ENCODE measurements at regions not wholly inside any gene's neighbourhood (a gene's known extent, or its start where the extent isn't known, plus 50 kb on each side); places are given as distances from the start of the nearest gene placed in this dataset.

DNA sequence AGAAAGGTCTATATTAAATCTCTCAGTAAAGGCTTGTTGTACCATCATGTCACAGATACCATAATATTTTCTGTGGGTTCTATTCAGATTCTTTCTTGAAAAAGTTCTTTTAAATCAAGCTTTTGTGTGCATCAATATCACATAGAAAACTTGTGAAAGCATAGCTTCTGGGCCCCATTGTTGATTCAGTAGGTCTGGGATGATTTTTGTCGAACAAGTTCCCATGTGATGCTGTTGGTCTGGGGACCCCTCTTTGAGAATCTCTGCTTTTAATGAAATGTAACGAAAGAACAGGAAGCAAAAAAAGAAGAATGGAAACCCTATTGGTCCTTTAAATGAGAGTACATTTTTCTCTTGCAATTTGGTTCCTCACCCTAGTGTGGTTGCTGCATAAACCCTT, 597.7 kb upstream of the CITED2 start:
- Histone ChIP-seq H3K9me3 (ENCODE audit: low read depth, low read length) (no peaks in the 10 kb centered on the region), H3K79me2 (ENCODE audit: insufficient read depth, low read length) (no peaks in the 10 kb centered on the region), H3K4me1 (ENCODE audit: insufficient read depth, low read length) (peaks cover 25% of the 10 kb centered on the region), H4K20me1 (ENCODE audit: insufficient read depth, low read length) (no peaks in the 10 kb centered on the region), H3K27ac (ENCODE audit: low read depth, low read length) (no peak overlapping the region), H3K27me3 (ENCODE audit: insufficient read depth, low read length) (no peaks in the 10 kb centered on the region), H2AFZ (ENCODE audit: low read length) (no peak overlapping the region), H3K4me2 (ENCODE audit: insufficient read depth, low read length) (no peak overlapping the region), H3K4me3 (ENCODE audit: insufficient read depth, low read length) (no peak overlapping the region), H3K36me3 (ENCODE audit: insufficient read depth, low read length) (no peaks in the 10 kb centered on the region)
- TF ChIP-seq, protein P1, sequence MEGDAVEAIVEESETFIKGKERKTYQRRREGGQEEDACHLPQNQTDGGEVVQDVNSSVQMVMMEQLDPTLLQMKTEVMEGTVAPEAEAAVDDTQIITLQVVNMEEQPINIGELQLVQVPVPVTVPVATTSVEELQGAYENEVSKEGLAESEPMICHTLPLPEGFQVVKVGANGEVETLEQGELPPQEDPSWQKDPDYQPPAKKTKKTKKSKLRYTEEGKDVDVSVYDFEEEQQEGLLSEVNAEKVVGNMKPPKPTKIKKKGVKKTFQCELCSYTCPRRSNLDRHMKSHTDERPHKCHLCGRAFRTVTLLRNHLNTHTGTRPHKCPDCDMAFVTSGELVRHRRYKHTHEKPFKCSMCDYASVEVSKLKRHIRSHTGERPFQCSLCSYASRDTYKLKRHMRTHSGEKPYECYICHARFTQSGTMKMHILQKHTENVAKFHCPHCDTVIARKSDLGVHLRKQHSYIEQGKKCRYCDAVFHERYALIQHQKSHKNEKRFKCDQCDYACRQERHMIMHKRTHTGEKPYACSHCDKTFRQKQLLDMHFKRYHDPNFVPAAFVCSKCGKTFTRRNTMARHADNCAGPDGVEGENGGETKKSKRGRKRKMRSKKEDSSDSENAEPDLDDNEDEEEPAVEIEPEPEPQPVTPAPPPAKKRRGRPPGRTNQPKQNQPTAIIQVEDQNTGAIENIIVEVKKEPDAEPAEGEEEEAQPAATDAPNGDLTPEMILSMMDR (IDR thresholded peaks at IDR 0.05; ENCODE audit: extremely low read depth, low read depth, low read length), result no peak
- DNase-seq (ENCODE audit: insufficient read length, low spot score, missing footprints), result no peak

DNA sequence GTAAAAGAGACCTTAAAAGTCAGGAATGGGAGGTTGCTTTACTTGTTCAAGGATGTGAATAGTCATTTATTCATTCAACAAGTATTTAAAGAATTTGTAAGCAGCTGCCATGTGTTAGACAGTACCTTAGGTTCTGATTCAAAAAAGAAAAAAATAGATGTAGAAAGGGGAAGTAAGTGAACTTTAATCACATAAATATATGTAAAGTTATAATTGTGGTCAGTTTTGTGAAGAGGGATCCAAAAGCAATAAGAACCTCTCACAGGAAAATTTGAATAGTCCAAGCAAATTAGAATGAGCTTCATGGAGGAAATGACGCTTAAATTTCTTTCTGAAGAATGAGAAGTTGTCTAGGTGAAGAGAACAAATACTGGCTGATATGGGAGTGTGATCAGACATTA, 596.1 kb upstream of the CITED2 start:
- Histone ChIP-seq H2AFZ (ENCODE audit: low read length) (no peak overlapping the region), H3K27ac (ENCODE audit: low read depth, low read length) (peak overlapping the region; percentile 38), H4K20me1 (ENCODE audit: insufficient read depth, low read length) (no peaks in the 10 kb centered on the region), H3K36me3 (ENCODE audit: insufficient read depth, low read length) (no peaks in the 10 kb centered on the region), H3K4me1 (ENCODE audit: insufficient read depth, low read length) (peaks cover 28% of the 10 kb centered on the region), H3K4me2 (ENCODE audit: insufficient read depth, low read length) (no peak overlapping the region), H3K79me2 (ENCODE audit: insufficient read depth, low read length) (no peaks in the 10 kb centered on the region), H3K27me3 (ENCODE audit: insufficient read depth, low read length) (no peaks in the 10 kb centered on the region), H3K9me3 (ENCODE audit: low read depth, low read length) (no peaks in the 10 kb centered on the region), H3K4me3 (ENCODE audit: insufficient read depth, low read length) (no peak overlapping the region)
- no peak for DNase-seq (ENCODE audit: insufficient read length, low spot score, missing footprints)
- TF ChIP-seq, protein P1 (IDR thresholded peaks at IDR 0.05; ENCODE audit: extremely low read depth, low read depth, low read length), result no peak

DNA sequence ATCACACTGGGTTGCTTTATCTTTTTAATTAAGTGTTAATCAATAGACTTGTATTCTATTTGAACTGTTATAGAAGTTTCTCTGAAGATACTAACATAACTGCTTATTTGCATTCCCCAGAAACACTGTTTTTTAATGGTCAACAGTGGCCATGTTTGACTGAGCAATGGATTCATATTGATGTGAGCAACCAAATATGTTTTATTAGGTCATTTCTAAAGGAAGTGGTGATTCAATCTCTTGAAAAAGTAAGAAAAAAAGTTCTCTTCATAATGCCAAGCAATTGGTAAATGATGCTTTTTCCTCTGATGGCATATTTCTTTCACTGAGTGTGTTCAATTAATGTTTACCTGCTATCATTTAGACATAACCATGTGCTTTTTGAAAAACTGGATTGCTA, 593.0 kb upstream of the CITED2 start:
- Histone ChIP-seq H3K4me3 (ENCODE audit: insufficient read depth, low read length) (no peak overlapping the region), H3K27ac (ENCODE audit: low read depth, low read length) (peak overlapping the region; percentile 40), H3K9me3 (ENCODE audit: low read depth, low read length) (no peaks in the 10 kb centered on the region), H2AFZ (ENCODE audit: low read length) (no peak overlapping the region), H3K36me3 (ENCODE audit: insufficient read depth, low read length) (no peaks in the 10 kb centered on the region), H3K79me2 (ENCODE audit: insufficient read depth, low read length) (no peaks in the 10 kb centered on the region), H4K20me1 (ENCODE audit: insufficient read depth, low read length) (no peaks in the 10 kb centered on the region), H3K4me1 (ENCODE audit: insufficient read depth, low read length) (peaks cover 16% of the 10 kb centered on the region), H3K4me2 (ENCODE audit: insufficient read depth, low read length) (no peak overlapping the region), H3K27me3 (ENCODE audit: insufficient read depth, low read length) (no peaks in the 10 kb centered on the region)
- TF ChIP-seq, protein P1 (IDR thresholded peaks at IDR 0.05; ENCODE audit: extremely low read depth, low read depth, low read length), result no peak
- DNase-seq (ENCODE audit: insufficient read length, low spot score, missing footprints), result peak; percentile 56

DNA sequence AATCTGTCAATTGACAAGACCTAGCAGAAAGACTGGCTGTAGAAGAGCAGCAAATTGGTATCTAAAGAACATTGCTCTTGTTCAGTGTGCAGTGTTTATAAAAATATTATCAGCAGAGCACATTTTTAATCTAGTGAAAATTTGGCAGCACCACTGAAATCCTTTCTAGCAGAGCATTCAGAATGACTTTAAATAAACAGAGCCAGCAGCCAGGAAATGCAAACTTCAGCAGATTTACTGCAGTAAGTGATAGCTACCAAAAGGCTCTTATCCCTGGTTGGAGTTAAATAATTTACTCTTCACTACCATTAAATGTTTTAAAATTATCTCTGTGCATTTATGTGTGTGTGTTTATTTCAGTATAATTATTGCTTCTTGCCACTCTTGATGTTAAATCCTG, 590.9 kb upstream of the CITED2 start:
- no peaks in the 10 kb centered on the region for H4K20me1 ChIP-seq (ENCODE audit: insufficient read depth, low read length)
- H2AFZ ChIP-seq (ENCODE audit: low read length), result no peak overlapping the region
- H3K27ac ChIP-seq (ENCODE audit: low read depth, low read length), result no peak overlapping the region
- TF ChIP-seq, protein P1 (IDR thresholded peaks at IDR 0.05; ENCODE audit: extremely low read depth, low read depth, low read length), result no peak
- DNase-seq (ENCODE audit: insufficient read length, low spot score, missing footprints), result no peak
- H3K4me2 ChIP-seq (ENCODE audit: insufficient read depth, low read length), result no peak overlapping the region
- H3K4me3 ChIP-seq (ENCODE audit: insufficient read depth, low read length), result no peak overlapping the region
- no peaks in the 10 kb centered on the region for H3K27me3 ChIP-seq (ENCODE audit: insufficient read depth, low read length)
- H3K36me3 ChIP-seq (ENCODE audit: insufficient read depth, low read length), result no peaks in the 10 kb centered on the region
- no peaks in the 10 kb centered on the region for H3K79me2 ChIP-seq (ENCODE audit: insufficient read depth, low read length)
- no peaks in the 10 kb centered on the region for H3K9me3 ChIP-seq (ENCODE audit: low read depth, low read length)
- peaks cover 13% of the 10 kb centered on the region for H3K4me1 ChIP-seq (ENCODE audit: insufficient read depth, low read length)
